OCI-LY1 (cell line): ENCODE measurements at regions not wholly inside any gene's neighbourhood (a gene's known extent, or its start where the extent isn't known, plus 50 kb on each side); places are given as distances from the start of the nearest gene placed in this dataset.

Experiments used
- H2AFZ ChIP-seq: fragments of 200-600 bp; sonication (generic), shearing (Covaris generic); 2 replicates; pipeline ENCODE4 v1.6.0; 2014; ENCODE audit warnings: antibody characterized with exemption, mild to moderate bottlenecking, low read length
- H3F3A ChIP-seq: fragments of 200-600 bp; sonication (generic), shearing (Covaris generic); 2 replicates; pipeline ENCODE4 v1.6.0; 2014; ENCODE audit warnings: mild to moderate bottlenecking, antibody characterized with exemption, low read length, moderate library complexity; ENCODE audit not compliant: insufficient read depth
- H3K27ac ChIP-seq: fragments of 200-600 bp; sonication (generic); 2 replicates; pipeline ENCODE4 v1.5.1; 2014; ENCODE audit warnings: low read length, mixed run types, mild to moderate bottlenecking, low read depth; ENCODE audit not compliant: poor library complexity, severe bottlenecking
- H3K27me3 ChIP-seq: fragments of 200-600 bp; sonication (generic); 2 replicates; pipeline ENCODE4 v1.6.0; 2014; ENCODE audit warnings: antibody characterized with exemption, mild to moderate bottlenecking, low read length, moderate library complexity; ENCODE audit not compliant: insufficient read depth
- H3K36me3 ChIP-seq: fragments of 200-600 bp; sonication (generic); 2 replicates; pipeline ENCODE4 v1.6.1; 2014; ENCODE audit warnings: mild to moderate bottlenecking, antibody characterized with exemption, low read length, moderate library complexity, mixed read lengths; ENCODE audit not compliant: insufficient read depth
- H3K4me1 ChIP-seq: fragments of 200-600 bp; sonication (generic); 2 replicates; pipeline ENCODE4 v1.5.1; 2014; ENCODE audit warnings: mild to moderate bottlenecking, low read length, moderate library complexity; ENCODE audit not compliant: insufficient read depth, severe bottlenecking
- H3K4me2 ChIP-seq: fragments of 200-600 bp; sonication (generic), shearing (Covaris generic); 2 replicates; pipeline ENCODE4 v1.6.1; 2014; ENCODE audit warnings: low read length
- H3K4me3 ChIP-seq: fragments of 200-600 bp; sonication (generic); 2 replicates; pipeline ENCODE4 v1.5.1; 2014; ENCODE audit warnings: low read length, low read depth, mild to moderate bottlenecking, mixed read lengths; ENCODE audit not compliant: poor library complexity, severe bottlenecking
- H3K79me2 ChIP-seq: fragments of 200-600 bp; shearing (Covaris generic); 2 replicates; pipeline ENCODE4 v1.6.1; 2016; ENCODE audit warnings: mixed run types, low read length, mixed read lengths; ENCODE audit not compliant: insufficient read depth
- H3K9ac ChIP-seq: fragments of 200-600 bp; sonication (generic), shearing (Covaris generic); 2 replicates; pipeline ENCODE4 v1.6.1; 2014; ENCODE audit warnings: mild to moderate bottlenecking, low read length, mixed read lengths
- H3K9me2 ChIP-seq: fragments of 200-600 bp; sonication (generic), shearing (Covaris generic); 2 replicates; pipeline ENCODE4 v1.6.1; 2014; ENCODE audit warnings: low read depth, mild to moderate bottlenecking, low read length, mixed read lengths
- H3K9me3 ChIP-seq: fragments of 200-600 bp; shearing (Covaris generic); 2 replicates; pipeline ENCODE4 v1.6.1; 2014; ENCODE audit warnings: low read length, mixed read lengths
- H4K20me1 ChIP-seq: fragments of 200-600 bp; sonication (generic), shearing (Covaris generic); 2 replicates; pipeline ENCODE4 v1.6.0; 2016; ENCODE audit warnings: mild to moderate bottlenecking, low read length; ENCODE audit not compliant: insufficient read depth
- CTCF ChIP-seq: fragments of 200-600 bp; sonication (generic), shearing (Covaris generic); IDR thresholded peaks from 2 replicates; pipeline ENCODE4 v1.5.1; 2017; ENCODE audit warnings: mild to moderate bottlenecking, antibody characterized with exemption, low read length, moderate library complexity, mixed read lengths
- EZH2 ChIP-seq: fragments of 200-600 bp; sonication (generic), shearing (Covaris generic); IDR thresholded peaks from 2 replicates; pipeline ENCODE4 v1.8.0; 2017; ENCODE audit warnings: borderline replicate concordance, mixed run types, mild to moderate bottlenecking, antibody characterized with exemption, low read length, moderate library complexity, mixed read lengths

- H3K36me3 ChIP-seq, result no peaks in the 10 kb centered on the region
- H3K27me3 ChIP-seq, result no peaks in the 10 kb centered on the region
- no peak overlapping the region for H2AFZ ChIP-seq
- no peak overlapping the region for H3K4me2 ChIP-seq
- no peak overlapping the region for H3K27ac ChIP-seq
- no peaks in the 10 kb centered on the region for H3K9me2 ChIP-seq
- no peaks in the 10 kb centered on the region for H3K9me3 ChIP-seq
- H3K79me2 ChIP-seq, result no peaks in the 10 kb centered on the region
- H4K20me1 ChIP-seq, result no peaks in the 10 kb centered on the region
- H3F3A ChIP-seq, result no peaks in the 10 kb centered on the region
- H3K4me3 ChIP-seq, result no peak overlapping the region
- H3K4me1 ChIP-seq, result no peaks in the 10 kb centered on the region
- TF ChIP-seq CTCF, result no peak
- TF ChIP-seq EZH2, result no peak
- no peak overlapping the region for H3K9ac ChIP-seq
Measured at GRCh38 chr3:170727754-170728153, 141.9 kb upstream of the SLC7A14 start.

- H3K4me3 ChIP-seq, result no peak overlapping the region
- H3K9ac ChIP-seq, result no peak overlapping the region
- H3K27ac ChIP-seq, result no peak overlapping the region
- no peaks in the 10 kb centered on the region for H3K79me2 ChIP-seq
- no peaks in the 10 kb centered on the region for H4K20me1 ChIP-seq
- TF ChIP-seq CTCF, result no peak
- TF ChIP-seq EZH2, result no peak
- no peak overlapping the region for H3K4me2 ChIP-seq
- no peaks in the 10 kb centered on the region for H3F3A ChIP-seq
- no peak overlapping the region for H2AFZ ChIP-seq
- no peaks in the 10 kb centered on the region for H3K4me1 ChIP-seq
- no peaks in the 10 kb centered on the region for H3K27me3 ChIP-seq
- H3K9me3 ChIP-seq, result no peaks in the 10 kb centered on the region
- no peaks in the 10 kb centered on the region for H3K36me3 ChIP-seq
- H3K9me2 ChIP-seq, result no peaks in the 10 kb centered on the region
Measured at GRCh38 chr3:170726976-170727661, 141.2 kb upstream of the SLC7A14 start.

GRCh38 chr3:170725285-170725731 is 139.4 kb upstream of the SLC7A14 start:
- Histone ChIP-seq H3F3A (no peaks in the 10 kb centered on the region), H3K27me3 (no peaks in the 10 kb centered on the region), H3K36me3 (no peaks in the 10 kb centered on the region), H2AFZ (no peak overlapping the region), H3K9ac (no peak overlapping the region), H3K79me2 (no peaks in the 10 kb centered on the region), H3K4me2 (no peak overlapping the region), H3K27ac (no peak overlapping the region), H3K4me3 (no peak overlapping the region), H3K9me3 (no peaks in the 10 kb centered on the region), H4K20me1 (no peaks in the 10 kb centered on the region), H3K4me1 (no peaks in the 10 kb centered on the region), H3K9me2 (no peaks in the 10 kb centered on the region)
- TF ChIP-seq EZH2, result no peak
- no peak for TF ChIP-seq CTCF
